GM21526 (cell line): ENCODE measurements at regions not wholly inside any gene's neighbourhood (a gene's known extent, or its start where the extent isn't known, plus 50 kb on each side); places are given as distances from the start of the nearest gene placed in this dataset.

Source experiments
- ATAC-seq: cut with Tn5 transposase; IDR thresholded peaks from one replicate; pipeline ENCODE4 v1.9.1; 2021; ENCODE audit warnings: moderate library complexity; ENCODE audit not compliant: unreplicated experiment, low FRiP score

DNA sequence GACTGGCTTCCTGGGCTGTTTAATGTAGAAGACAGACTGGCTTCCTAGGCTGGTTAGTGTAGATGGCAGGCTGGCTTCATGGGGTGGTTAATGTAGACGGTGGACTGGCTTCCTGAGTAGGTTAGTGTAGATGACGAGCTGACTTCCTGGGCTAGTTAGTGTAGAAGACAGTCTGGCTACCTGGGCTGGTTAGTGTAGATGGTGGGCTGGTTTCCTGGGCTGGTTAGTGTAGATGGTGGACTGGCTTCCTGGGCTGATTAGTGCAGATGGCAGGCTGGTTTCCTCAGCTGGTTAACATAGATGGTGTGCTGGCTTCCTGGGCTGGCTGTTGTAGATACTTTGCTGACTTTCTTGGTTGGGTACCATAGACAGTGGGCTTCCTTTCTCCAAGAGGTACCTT lies 122.9 kb upstream of the PPP2R2D start:
- ATAC-seq, result no peak

DNA sequence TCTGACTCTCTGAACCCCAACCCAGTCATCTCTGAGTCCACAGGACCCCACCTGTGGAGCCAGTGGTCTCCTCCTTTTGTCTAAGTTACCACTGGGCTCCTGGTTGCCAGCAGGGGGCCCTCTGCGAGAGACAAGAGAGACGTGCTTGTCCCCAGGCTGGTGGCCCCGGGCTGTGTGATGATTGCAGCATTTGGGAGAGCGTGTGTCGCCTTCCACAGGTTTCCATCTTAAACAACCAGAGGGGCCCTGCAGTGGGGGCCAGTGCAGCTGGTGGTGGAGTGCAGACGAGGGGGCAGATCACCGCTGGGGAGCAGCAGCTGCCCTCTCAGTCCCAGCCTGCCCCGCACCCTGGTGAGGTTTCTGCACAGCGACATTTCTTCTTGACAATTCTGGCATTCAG lies 122.4 kb upstream of the PPP2R2D start:
- ATAC-seq, result no peak

DNA sequence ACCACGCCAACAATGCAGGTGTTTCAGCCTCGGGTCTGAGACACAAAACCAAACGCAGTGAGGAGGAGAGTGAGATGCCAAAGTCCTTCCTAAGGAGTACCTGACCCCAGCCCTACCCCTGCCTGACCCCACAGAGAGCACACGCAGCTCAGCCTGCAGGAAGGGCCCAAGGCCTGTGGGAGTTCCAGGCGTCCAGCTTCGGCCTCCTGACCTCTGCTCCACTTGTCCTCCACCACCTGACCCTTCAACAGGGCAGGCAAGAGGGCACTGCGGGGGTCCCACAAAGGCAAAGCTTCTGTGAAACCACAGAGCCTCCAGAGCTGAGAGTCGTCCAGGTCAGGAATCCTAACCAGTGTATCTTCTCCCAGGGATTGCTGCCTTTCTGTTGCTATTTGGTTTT lies 122.0 kb upstream of the PPP2R2D start:
- ATAC-seq, result no peak

DNA sequence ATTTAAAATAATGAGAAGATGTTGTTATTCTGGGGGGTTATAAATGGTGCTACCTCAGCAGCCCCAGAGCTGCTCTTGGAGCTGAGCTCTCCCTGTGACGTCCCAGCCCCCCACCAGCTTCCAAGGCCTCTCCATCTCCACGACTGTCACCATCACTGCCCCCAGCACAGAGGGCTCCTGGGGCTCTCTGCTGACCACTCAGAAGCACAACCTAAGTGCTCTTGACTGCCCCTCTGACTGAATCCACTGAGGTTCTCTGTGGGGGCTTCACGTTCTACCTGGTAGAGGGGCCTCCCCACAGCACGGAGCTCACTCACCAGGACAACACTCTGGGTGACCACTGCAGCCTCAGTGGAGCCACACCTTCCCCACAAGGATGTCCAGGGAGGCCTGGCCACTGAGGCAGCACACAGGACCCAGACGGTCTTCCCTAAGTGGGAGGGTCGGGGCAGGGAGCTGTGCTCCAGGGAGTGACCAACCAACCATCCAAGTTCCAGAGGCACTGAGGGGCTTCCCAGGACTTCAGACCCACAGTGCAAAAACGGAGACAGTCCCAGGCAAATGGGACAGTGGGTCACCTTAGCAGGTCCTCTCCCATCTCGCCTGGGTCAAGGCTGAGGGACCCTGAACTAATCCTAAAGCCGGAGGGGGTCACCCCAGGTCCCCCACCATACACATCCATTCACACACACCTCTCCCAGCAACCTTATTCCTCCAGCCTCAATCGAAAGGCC lies 121.0 kb upstream of the PPP2R2D start:
- ATAC-seq, result no peak

DNA sequence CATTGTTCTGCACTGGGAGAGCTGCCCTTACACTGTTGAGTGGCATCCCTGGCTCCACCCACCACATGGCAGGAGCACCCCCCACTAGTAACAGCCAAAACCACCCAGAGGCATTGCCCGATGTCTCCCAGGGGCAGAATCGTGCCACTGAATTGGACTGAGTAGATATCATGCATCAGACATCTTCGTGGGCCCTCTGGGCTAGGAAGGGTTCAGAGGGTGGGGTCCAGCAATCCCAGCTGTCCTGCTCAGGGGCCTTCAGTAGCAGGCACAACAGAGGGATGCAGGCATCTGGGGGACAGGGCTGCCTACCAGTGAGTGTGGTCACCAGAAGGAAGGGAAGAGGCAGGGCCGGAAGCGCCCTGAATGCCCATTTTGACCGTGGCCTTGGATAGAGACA lies 119.7 kb upstream of the PPP2R2D start:
- ATAC-seq, result no peak

DNA sequence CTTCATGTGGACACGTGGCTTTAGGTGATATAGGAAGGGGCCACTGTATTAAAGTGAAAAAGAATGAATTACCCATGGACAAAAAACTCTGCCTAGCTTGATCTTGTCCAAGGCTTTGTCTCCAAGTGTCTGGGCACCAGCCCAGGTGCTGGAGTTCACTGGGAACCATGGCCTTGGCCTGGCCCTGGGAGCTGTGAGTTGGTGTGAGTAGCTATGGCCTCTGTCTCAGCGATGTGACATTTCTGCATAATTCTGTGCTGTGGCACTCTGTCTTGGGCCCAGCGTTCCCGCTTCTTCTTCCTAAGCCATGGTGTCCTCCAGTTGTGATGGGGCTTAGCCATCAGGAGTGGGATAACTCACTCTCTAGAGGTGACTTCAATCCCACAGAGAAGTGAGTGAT lies 119.0 kb upstream of the PPP2R2D start:
- no peak for ATAC-seq

DNA sequence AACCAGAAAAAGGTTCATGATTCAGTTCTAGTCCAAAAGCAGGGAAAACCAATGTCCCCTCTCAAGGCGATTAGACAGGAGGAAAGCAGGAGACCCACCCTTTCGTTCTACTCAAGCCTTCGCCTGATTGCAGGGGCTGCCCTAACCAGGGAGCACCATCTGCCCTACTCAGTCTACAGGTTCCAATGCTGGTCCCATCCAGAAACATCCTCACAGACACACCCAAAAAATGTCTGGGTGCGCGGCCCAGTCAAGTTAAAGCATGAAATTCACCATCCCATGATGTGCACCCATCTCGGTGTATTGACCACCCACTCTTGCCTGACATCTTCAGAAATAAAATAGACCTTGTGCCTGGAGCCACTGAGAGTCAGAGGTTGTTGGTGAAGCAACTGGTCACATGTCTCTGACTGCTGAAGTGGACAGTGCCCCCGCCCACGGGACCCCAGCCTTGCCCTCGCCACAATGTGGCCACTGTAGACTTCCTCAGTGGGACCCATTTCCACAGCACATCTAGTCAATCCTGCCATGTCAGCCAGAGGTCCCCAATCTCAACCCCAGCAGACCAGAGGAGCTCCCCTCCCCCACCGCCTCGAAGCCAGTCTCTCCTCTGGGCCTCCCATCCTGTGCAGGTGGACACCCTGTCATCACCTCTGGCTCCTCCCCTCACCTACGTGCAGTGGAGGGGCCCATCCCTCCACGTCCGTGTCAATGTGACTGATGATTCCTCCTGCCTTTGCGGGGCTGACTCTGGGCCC lies 116.3 kb upstream of the PPP2R2D start:
- ATAC-seq, result no peak

DNA sequence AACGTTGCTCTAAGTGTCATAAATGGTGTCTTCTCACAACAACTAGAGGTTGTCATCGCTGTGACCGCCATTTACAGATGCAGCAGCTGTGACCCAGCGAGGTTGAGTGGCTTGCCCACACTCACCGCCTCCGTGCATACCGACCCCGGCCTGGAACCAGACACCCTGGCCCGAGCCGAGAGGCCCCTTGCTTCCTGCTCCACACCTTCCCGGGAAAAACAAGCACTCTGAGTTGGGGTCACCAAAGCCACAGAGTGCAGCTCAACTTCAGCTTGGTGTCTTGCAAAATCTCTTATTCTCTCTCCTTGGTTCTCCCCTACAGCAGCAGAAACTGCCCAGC lies 115.7 kb upstream of the PPP2R2D start:
- ATAC-seq, result no peak

DNA sequence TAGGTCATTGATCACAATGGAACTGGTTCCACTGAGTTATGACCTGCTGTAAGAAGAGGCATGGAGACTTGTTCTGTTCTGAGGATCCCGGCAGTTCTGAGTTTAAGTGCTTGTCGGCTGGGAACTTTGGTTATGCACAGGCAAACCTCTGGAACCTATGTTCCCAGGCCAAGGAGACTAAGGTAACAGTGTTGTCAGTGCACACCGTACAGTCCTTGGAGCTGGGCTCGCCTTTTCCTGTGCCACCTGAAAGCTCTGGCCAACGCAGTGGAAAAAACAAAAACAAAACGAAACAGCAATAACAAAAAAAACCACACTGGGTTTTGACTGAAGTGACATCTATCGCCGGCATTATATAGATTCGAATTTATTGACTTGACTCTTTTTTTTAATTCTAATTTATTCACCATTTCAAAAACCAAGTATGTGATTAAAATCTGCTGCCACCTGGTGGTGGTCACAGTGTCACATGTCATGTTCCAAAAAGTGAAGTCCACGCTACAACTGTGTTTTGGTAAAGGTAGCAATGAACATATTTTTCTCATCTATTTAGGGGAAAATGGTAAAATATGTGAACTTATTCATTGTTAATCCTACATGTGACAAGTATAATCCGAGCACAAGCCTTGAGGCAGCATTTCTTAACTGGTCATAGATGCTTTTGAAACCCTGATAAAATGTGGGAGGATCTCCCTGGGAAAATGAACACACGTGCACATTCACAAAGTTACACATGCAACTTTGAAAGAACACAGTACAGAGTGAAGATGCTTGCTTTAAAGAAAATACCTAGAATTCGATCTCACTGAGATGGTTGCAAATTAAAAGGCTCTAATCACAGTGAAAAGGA lies 113.8 kb upstream of the PPP2R2D start:
- no peak for ATAC-seq

DNA sequence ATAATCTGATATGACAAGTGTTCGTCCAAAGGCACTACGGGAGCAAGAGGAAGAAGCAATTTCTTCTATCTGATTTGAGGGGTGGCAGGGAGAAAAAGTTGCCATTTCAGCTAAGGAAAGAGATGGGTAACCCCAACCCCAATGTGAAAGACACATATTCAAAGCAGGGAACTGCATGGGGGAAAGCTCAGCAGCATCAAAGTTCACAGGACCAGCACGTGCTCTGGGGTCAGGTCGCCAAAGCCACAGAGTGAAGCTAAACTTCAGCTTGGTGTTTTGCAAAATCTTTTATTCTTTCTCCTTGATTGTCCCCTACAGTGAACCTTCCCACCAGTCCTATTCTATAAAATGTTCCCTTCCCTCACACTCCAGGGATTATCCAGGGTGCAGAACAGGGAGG lies 112.8 kb upstream of the PPP2R2D start:
- no peak for ATAC-seq

DNA sequence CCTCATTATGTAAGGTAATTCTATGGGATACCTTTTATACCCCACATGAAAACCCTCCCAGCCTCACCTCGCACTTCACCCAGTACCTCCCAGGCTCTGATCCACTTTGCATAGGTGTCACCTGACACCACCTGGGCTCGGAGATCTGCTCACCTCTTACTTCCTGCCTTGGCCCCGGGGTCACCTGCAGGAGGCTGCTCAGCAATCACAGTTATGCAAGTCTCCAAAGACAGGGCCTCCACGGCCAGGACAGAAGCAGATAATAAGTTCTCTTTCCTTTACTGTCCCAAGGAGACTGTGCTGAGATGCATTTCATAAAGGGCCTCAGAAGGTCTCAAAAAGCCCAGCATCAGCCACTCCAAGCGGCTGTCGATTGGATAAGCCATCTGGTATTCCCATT lies 112.4 kb upstream of the PPP2R2D start:
- no peak for ATAC-seq

DNA sequence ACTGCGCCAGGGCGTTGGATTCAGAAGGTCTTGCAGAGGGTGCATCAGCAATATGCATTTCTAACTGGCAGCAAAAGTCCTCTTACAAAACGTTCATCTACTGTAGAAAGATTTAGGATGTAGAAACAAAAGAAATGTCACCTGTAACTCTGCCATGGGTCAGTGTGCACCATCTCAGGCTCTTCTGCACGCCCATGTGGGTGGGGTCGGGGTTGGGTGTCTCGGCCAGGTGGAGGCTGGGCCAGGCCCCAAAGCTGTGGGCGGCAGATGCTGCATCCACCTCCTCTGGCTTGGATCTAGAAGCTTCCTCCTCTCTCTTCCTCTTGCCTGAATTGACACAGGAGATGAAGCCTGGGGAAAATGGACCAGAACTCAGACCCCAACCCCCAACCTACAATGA lies 111.3 kb upstream of the PPP2R2D start:
- ATAC-seq, result no peak

DNA sequence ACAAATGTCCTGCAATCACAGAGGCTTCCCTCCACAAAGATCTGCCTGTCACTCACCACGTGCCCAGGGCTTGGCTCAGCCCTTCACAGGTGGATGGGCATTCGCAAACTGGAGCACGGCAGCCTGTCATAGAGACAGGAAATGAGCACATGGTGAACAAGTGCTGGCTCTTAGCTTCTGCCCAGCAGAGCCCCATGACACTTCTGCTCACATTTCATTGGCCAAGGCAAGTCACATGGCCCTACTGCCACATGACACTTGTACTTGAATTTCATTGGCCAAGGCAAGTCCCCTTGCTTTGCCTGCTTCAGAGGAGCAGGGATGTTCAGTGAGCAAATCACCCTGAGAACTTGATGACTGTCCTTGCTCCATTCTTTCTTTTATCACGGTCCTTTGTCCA lies 110.8 kb upstream of the PPP2R2D start:
- no peak for ATAC-seq

DNA sequence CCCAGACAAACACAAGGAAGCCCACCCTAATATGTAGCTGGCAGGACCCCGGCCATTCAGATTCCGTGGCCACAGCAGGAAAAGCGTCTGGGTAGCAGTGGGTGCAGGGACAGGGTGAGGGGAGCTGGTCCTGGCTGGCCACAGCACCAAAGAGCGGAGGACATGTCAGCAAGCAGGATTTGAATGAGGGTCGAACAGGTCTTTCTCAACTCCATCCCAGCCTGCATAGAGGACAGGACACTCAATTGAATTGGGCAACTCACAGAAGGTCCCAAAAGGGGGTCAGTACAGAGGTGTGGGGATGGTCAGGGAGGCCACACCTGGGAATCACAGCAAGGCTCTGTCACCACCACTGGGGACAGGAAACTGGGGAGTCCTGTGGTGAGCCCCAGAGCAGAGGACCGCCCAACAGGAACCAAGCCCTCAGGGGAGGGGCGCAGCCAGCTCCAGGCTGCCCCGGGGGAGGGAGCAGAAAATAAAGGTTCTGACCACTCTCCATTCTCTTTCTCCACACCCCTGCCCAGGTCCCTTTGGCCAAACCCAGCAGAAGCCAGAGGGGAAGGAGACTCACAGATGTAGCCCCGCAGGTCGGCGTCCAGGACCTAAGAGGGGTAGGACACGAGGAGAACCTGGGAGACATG lies 108.7 kb upstream of the PPP2R2D start:
- ATAC-seq, result no peak

DNA sequence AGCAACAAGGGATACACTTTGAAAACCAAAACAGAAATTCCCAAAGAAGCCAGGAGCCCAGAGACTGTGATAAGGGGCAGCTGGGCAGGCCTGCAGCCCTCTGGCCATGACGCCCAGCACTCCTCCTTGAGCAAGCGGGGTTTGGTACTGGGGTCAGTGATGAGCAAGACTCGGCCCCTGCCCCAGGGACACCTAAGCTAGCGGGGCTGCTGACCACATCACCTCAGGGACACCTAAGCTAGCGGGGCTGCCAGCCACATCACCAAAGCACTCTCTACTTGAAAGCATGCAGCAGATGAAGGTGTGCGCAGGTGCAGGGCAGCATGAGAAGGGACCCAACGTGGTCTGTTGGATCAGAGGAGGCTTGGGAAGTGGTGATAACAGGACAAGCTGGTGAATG lies 108.0 kb upstream of the PPP2R2D start:
- ATAC-seq, result no peak

DNA sequence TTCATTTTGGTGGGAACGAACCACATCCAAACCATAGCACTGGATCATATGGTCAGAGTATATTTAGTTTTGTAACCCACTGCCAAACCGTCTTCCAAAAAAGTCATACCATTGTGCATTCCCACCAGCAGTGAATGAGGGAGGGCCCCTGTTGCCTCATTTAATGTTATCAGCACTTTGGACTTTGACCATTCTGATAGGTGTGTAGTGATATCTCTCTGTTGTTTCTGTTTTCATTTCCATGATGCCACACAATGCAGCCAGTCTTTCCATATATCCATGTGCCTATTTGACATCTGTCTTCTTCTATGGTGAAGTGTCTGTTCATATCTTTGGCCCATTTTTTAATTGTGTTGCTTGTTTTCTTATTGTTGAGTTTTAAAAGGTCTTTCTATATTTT lies 105.0 kb upstream of the PPP2R2D start:
- ATAC-seq, result no peak

DNA sequence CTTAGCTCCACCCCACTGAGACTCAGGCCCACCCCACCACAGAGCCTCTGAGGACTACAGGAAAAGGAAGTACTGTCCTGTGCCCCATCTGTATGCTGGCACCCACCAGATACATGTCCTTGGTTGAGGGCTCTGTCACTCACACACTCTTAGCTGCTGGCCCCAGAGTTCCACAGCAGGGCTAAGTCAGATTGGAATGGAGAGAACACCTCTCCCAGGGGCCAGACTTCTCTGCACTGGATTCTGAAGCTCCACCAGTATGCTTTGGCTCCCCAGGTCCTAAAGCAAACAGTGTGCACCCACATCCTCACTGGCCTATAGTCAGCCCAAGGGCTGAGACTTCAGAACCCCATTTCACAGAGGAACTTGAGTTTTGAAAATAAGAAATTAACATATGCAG lies 103.2 kb upstream of the PPP2R2D start:
- ATAC-seq, result no peak

DNA sequence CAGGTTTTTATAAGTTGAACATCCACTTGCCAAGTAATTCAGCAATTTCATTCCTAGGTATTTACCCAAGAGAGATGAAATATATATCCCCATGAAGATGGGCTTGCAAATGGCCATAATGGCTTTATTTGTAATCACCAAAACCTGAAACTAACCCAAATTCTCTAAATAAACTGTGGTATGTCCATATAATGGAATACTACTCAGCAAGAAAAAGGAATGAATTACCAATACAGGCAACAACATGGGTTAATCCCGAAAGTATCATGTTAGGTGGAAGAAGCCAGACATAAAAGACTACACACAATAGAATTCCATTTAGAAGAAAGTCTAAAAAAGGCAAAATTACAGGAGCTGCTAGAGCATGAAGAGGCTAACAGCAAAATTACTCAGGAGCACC lies 101.4 kb upstream of the PPP2R2D start:
- no peak for ATAC-seq

DNA sequence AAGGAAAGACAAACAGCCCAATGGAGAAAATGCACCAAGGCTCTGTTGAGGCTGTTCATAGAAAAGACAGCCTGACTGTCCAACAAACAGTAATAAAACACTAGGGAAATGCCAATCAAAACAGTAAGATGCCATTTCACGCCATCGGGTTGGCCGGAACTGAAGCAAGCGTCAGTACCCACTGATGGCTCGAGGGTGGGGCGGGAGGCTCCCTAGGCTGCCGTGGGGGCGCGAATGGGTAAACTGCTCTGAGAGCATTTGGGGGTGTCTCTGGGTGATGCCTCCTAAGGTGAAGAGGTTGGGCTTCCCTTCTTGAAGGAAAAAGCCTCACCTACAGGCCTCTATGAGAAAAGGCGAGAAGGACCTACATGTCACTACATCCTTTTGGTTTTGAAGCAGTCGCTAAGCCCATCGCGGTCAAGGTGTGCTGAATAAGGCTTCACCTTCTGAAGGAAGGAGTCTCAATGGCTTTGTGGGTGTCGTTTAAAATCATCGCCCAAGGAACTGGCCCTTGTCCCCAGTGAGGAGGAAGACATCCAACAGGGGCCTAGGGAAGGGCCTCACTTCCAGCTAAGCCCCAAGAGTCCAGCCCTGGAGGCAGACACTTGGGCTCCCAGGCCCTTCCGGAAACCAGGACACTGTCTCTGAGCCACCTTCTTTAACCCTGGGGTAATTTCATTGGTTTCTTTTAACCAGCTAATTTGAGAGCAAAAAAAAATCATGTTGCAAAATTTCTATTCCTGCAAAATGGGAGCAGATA lies 98.5 kb upstream of the PPP2R2D start:
- ATAC-seq, result no peak

DNA sequence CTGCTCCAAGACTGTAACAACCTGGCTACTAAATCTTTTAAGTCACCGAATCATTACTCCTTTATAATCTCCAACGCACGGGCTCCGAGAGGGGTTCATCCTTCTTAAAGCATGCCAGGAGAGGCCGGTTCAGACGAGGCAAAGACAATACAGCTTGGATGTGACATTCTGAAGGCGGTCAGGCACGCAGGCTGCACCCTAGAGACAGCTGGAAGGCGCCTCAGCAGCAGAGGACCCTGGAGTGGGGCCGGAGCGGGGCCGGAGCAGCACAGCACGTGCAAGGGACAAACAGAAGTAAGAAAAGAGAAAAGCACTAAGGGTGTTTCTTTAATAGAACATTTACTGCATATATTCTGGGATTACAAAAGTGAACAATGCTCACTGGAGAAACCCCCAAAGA lies 97.8 kb upstream of the PPP2R2D start:
- ATAC-seq, result no peak
